BJ (cell line): ENCODE measurements at regions not wholly inside any gene's neighbourhood (a gene's known extent, or its start where the extent isn't known, plus 50 kb on each side); places are given as distances from the start of the nearest gene placed in this dataset.

ENCODE experiments used
- CTCF ChIA-PET: fragments of 350-600 bp; formaldehyde crosslinking; extraction: SDS; loops from one replicate; lab custom pipeline; 2021; ENCODE audit warnings: antibody characterized with exemption, inconsistent platforms; lab: Yijun Ruan, JAX
- POLR2A ChIA-PET: fragments of 300-600 bp; sonication (Branson Sonifier 250); formaldehyde crosslinking; extraction: SDS; loops from one replicate; lab custom pipeline; 2021; ENCODE audit warnings: antibody characterized with exemption; lab: Charles Lee
- DNase-seq: peaks from one replicate; pipeline ENCODE4 v3.0.0-alpha.2; 2011; ENCODE audit warnings: low read depth
- H3K27me3 ChIP-seq: 2 replicates; pipeline ENCODE4 v1.6.0; 2011; ENCODE audit warnings: low read length; ENCODE audit not compliant: control insufficient read depth, insufficient read depth
- H3K36me3 ChIP-seq: 2 replicates; pipeline ENCODE4 v1.5.1; 2011; ENCODE audit warnings: low read length; ENCODE audit not compliant: control insufficient read depth, insufficient read depth
- H3K4me3 ChIP-seq: 2 replicates; pipeline ENCODE4 v1.5.1; 2011; ENCODE audit warnings: low read depth, mild to moderate bottlenecking, control low read depth, low read length
- TF ChIP-seq, protein P1 (sequence below): IDR thresholded peaks from 2 replicates; pipeline ENCODE4 v1.5.1; 2011; ENCODE audit warnings: low read depth, mild to moderate bottlenecking, control low read depth, inconsistent platforms, low read length, moderate library complexity; ENCODE audit not compliant: insufficient read depth

DNA sequence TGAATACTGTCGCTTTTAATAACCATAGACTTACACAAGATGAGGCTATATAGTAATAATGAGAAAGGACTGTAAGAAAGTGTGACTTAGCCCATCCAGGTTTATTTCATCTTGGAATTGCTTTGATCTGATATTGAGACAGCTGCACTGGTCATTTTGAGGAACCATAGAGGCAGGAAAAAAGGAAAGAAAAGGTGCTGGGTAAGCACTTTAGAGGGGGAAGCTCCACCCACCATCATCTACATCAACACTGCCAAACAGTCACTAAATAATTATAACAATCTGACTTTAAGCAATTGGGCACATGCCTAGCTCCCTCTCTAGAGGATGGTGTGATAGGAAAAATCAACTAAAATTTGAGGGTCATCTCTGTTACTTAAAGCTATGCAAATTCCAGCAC lies 70.6 kb upstream of the ST6GALNAC3 start:
- TF ChIP-seq, protein P1, sequence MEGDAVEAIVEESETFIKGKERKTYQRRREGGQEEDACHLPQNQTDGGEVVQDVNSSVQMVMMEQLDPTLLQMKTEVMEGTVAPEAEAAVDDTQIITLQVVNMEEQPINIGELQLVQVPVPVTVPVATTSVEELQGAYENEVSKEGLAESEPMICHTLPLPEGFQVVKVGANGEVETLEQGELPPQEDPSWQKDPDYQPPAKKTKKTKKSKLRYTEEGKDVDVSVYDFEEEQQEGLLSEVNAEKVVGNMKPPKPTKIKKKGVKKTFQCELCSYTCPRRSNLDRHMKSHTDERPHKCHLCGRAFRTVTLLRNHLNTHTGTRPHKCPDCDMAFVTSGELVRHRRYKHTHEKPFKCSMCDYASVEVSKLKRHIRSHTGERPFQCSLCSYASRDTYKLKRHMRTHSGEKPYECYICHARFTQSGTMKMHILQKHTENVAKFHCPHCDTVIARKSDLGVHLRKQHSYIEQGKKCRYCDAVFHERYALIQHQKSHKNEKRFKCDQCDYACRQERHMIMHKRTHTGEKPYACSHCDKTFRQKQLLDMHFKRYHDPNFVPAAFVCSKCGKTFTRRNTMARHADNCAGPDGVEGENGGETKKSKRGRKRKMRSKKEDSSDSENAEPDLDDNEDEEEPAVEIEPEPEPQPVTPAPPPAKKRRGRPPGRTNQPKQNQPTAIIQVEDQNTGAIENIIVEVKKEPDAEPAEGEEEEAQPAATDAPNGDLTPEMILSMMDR: no peak
- H3K4me3 ChIP-seq: no peak overlapping the region
- ChIA-PET CTCF (no interaction called here), POLR2A (no interaction called here)
- H3K36me3 ChIP-seq: no peaks in the 10 kb centered on the region
- H3K27me3 ChIP-seq: no peaks in the 10 kb centered on the region
- no peak for DNase-seq

DNA sequence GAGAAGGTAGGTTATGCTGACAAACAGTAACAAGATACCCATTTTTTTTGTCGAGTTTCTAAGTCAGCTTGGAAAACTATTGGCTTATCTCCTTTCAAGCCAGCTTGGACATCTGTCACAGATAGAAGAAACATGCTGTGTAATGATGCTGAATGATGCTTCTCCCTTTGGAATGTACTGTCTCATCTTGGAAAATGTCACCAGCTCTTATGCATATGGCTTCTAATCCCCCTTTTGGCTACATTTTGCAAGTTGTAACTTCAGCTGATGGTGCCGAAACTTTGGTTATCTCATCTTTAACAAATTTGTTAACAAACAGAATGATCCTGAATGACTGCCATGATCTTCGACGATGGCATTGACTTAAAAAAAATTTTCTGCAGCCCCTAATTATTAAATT lies 68.8 kb upstream of the ST6GALNAC3 start:
- no peaks in the 10 kb centered on the region for H3K27me3 ChIP-seq
- H3K4me3 ChIP-seq: no peak overlapping the region
- no peaks in the 10 kb centered on the region for H3K36me3 ChIP-seq
- ChIA-PET CTCF (no interaction called here), POLR2A (no interaction called here)
- no peak for DNase-seq
- TF ChIP-seq, protein P1: no peak

DNA sequence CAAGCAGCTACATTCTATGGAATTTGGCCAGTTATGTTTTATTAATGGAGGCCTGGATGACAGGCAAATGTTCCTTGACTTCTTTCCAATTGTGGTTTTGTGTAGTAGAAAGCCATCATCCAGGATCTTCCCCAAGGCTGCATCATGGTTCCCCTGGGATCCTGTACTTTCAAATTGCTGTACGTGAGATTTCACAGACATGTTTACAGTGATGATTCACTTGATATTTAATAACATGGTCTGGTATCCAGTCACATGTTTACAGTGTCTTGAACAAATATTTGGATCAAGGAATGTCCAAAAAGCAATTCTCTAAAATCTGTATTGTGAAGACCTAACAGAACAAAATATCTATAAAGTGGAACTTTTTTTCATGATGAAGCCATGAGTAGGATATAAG lies 68.3 kb upstream of the ST6GALNAC3 start:
- DNase-seq: no peak
- ChIA-PET POLR2A (no interaction called here), CTCF (no interaction called here)
- Histone ChIP-seq H3K36me3 (no peaks in the 10 kb centered on the region), H3K4me3 (no peak overlapping the region), H3K27me3 (no peaks in the 10 kb centered on the region)
- TF ChIP-seq, protein P1: no peak

- Histone ChIP-seq H3K27me3 (no peaks in the 10 kb centered on the region), H3K4me3 (no peak overlapping the region), H3K36me3 (no peaks in the 10 kb centered on the region)
- ChIA-PET POLR2A (no interaction called here), CTCF (interaction anchor here (0.6 kb wide), 1 partner anchor 9 kb away, joined by 3 read pairs; no protein-coding TSS in a partner anchor)
- no peak for DNase-seq
- TF ChIP-seq, protein P1: no peak
Measured at GRCh38 chr1:76010802-76011201, 63.7 kb upstream of the ST6GALNAC3 start.

DNA sequence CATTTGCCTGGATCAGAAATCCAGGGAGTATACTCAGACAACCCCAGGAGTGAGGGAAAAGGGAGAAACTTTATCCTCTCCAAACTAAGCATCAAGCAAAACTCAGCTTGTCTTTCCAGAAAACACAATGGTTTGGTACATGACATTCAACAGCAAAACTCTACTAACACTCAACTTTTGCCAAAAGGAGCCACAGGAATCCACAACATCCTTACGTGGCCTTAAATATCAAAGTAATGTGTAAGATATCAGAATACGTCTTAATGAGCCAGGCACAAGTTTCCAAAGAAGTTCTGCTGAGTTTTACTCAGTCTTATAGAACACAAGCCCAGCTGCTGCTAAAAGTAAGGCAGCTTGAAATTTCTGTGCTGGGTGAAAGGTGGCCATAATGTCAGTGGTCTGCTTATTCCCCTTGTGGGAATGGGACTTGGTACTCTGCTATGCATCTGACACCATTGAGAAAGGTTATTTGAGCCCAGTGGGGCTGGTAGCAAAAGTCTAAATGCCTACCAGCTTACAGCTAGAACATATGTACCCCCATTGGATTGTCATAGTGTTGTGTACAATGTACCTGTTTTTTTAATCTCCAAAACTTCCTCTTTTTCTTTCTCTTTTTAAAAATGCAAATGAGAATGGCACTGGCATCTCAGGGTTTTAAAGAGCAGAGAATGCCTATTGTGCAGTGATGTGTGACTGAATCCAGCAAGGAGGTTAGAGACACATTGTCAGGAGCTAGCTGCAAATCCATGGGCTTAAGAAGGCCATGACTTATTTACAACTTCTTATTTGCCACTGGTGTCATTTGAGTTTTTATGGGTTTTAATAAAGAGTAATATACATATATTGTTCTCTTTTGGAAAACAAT lies 62.0 kb upstream of the ST6GALNAC3 start:
- DNase-seq: no peak
- no peaks in the 10 kb centered on the region for H3K27me3 ChIP-seq
- no peak overlapping the region for H3K4me3 ChIP-seq
- CTCF ChIA-PET: interaction anchor here (0.9 kb wide), 1 partner anchor 22 kb away, joined by 3 read pairs; no protein-coding TSS in a partner anchor
- no peaks in the 10 kb centered on the region for H3K36me3 ChIP-seq
- POLR2A ChIA-PET: no interaction called here
- TF ChIP-seq, protein P1: no peak
